GM06990 (cell line): ENCODE measurements at regions not wholly inside any gene's neighbourhood (a gene's known extent, or its start where the extent isn't known, plus 50 kb on each side); places are given as distances from the start of the nearest gene placed in this dataset.
A peak's percentile ranks its signal among the peaks of the same experiment; 100 is the strongest.
"Not testable (repeated sequence)": the region's sequence is repeated elsewhere in the genome, so short reads cannot be mapped to it uniquely, and the experiment has no call there.

Experiments
- DNase-seq: peaks from one replicate; pipeline ENCODE4 v3.0.0-alpha.2; 2011; ENCODE audit not compliant: insufficient read length; ENCODE audit errors: extremely low read depth
- H3K27me3 ChIP-seq: replicated peaks from 2 replicates; pipeline ENCODE4 v1.6.0; 2011; ENCODE audit warnings: low read length; ENCODE audit not compliant: control insufficient read depth, insufficient read depth
- H3K36me3 ChIP-seq: 2 replicates; pipeline ENCODE4 v1.5.1; 2011; ENCODE audit warnings: low read length; ENCODE audit not compliant: control insufficient read depth, insufficient read depth
- H3K4me3 ChIP-seq: replicated peaks from 2 replicates; pipeline ENCODE4 v1.5.1; 2011; ENCODE audit warnings: low read depth, mild to moderate bottlenecking, control low read depth, low read length
- TF ChIP-seq, protein P1 (sequence below): IDR thresholded peaks from 2 replicates; pipeline ENCODE4 v1.5.1; 2011; ENCODE audit warnings: low read length, control low read depth, mild to moderate bottlenecking, inconsistent platforms; ENCODE audit not compliant: insufficient read depth, poor library complexity, severe bottlenecking

DNA sequence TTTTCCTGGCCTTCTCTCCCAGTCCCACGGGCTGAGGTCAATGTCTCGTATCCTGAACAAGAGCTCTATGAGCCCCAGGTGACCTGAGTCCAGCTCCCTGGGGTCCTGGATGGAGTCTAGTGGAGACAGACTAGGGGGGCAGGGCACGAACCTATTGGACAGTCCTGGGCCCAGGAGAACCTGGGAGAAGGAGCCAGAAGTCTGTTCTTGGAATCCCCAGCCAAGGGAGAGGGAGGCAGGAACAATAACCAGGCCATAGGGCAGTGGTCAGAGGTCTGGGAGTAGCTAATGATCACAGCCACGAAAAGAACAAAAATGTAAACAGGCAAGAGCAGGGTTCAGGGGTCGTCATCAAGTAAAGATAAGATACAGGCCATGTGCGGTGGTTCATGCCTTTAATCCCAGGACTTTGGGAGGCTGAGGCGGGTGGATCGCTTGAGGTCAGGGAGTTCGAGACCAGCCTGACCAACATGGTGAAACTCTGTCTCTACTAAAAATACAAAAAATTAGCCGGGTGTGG lies 60.8 kb downstream of the COPRS start:
- Histone ChIP-seq H3K4me3 (no peak overlapping the region), H3K27me3 (no peaks in the 10 kb centered on the region), H3K36me3 (no peaks in the 10 kb centered on the region)
- no peak for DNase-seq
- TF ChIP-seq, protein P1, sequence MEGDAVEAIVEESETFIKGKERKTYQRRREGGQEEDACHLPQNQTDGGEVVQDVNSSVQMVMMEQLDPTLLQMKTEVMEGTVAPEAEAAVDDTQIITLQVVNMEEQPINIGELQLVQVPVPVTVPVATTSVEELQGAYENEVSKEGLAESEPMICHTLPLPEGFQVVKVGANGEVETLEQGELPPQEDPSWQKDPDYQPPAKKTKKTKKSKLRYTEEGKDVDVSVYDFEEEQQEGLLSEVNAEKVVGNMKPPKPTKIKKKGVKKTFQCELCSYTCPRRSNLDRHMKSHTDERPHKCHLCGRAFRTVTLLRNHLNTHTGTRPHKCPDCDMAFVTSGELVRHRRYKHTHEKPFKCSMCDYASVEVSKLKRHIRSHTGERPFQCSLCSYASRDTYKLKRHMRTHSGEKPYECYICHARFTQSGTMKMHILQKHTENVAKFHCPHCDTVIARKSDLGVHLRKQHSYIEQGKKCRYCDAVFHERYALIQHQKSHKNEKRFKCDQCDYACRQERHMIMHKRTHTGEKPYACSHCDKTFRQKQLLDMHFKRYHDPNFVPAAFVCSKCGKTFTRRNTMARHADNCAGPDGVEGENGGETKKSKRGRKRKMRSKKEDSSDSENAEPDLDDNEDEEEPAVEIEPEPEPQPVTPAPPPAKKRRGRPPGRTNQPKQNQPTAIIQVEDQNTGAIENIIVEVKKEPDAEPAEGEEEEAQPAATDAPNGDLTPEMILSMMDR = no peak

DNA sequence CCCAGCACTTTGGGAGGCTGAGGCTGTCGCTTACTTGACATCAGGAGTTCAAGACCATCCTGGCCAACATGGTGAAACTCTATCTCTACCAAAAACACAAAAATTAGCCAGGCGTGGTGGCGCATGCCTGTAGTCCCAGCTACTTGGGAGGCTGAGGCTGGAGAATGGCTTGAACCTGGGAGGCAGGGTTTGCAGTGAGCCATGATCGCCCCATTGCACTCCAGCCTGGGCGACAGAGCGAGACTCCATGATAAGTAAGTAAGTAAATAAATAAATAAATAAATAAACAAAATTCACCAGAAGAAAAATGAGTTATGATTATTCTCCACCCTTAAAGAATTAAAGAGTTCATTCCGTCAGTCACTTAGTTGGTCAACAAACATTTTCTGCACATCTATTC lies 63.1 kb downstream of the COPRS start:
- H3K27me3 ChIP-seq, DNase-seq, H3K4me3 ChIP-seq, H3K36me3 ChIP-seq: not testable (repeated sequence)

DNA sequence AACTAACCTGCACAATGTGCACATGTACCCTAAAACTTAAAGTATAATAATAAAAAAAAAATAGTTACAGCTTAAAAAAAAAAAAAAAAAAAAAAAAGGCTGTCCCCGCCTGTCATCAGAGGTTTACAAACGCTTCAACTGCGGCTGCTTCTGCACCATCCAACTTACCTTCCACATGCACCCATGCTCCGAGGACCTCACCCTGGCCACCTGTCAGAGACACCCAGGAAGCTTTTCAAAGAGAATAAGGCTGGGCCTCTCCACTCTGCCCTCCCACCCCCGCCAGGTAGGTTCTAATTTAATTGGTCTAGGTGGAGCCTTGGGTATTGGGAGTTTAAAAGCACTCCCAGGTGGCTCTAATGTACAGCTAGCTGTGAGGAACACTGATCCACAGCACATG lies 64.9 kb downstream of the COPRS start:
- Histone ChIP-seq H3K4me3 (no peak overlapping the region), H3K27me3 (no peaks in the 10 kb centered on the region), H3K36me3 (no peaks in the 10 kb centered on the region)
- no peak for DNase-seq
- TF ChIP-seq, protein P1 = no peak

DNA sequence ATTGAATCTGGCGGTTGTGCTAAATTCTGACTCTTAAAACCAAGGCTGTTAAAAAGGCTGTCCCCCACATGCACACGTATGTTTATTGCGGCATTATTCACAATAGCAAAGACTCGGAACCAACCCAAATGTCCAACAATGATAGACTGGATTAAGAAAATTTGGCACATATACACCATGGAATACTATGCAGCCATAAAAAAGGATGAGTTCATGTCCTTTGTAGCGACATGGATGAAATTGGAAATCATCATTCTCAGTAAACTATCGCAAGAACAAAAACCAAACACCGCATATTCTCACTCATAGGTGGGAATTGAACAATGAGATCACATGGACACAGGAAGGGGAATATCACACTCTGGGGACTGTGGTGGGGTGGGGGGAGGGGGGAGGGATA lies 65.4 kb downstream of the COPRS start:
- not testable (repeated sequence) for H3K4me3 ChIP-seq, H3K27me3 ChIP-seq, DNase-seq, H3K36me3 ChIP-seq

DNA sequence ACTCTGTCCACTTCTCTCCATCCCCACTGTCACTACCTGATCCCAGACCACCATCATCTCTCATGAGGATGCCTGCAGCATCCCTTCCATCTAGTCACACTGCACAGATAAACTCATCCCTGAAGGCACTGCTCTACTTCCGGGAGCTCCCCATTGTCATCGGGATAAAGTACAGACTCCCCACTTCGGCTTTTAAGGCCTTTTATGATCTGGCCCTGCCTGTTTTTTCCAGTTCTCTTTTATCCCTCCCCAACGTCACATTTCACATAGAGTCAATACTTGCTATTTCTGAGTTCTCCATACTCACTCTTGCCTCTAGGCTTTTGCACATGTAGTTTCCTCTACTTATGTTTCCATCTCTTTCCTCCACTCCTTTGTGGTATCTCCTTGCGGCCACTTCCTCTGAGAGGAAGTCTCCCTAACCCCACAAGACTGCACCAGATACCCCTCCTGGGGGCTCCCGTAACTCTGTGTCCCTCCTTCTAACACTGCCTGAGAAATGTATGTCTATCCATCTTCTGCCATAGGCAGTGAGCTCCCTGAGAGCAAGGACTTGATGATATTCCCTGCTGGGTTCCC lies 66.9 kb downstream of the COPRS start:
- no peak for DNase-seq
- no peak overlapping the region for H3K4me3 ChIP-seq
- no peaks in the 10 kb centered on the region for H3K36me3 ChIP-seq
- TF ChIP-seq, protein P1 = no peak
- no peaks in the 10 kb centered on the region for H3K27me3 ChIP-seq

DNA sequence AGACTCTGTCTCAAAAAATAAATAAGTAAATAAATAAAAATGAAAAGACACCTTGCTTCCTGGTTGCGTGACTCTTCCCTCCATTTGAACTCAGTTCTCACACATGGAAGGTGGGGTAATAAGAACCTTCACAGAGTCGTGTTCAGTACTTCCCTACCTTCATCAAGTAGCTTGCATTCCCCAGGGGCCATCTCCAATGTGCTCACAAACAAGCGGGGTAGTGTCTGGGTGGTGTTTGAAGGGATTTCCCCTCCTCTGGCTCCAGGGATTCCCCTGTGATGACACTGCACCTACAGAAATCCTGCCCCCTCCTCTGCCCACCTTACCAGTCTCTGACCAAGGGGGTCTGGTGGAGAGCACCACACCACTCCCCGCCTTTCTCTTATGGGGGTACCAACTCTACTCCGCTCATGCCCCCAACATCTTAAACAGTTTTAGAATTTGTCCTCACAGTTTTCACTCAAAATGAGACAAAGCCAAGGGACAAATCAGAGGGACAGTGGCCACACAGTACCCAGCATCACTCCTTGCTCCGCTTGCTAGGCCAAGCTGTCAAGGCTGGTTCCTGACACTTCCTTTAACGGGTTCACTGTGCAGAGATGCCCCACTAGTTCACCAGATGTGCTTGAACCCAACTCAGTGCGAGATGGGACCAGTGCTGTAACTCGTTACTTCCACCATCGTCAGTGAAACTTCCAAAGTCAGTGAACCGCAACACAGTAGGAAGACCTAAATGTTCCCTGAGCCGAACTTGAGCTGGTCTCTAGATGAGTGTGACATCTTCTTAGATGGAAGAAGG lies 69.1 kb downstream of the COPRS start:
- DNase-seq = peak; percentile 15
- H3K27me3 ChIP-seq = no peaks in the 10 kb centered on the region
- TF ChIP-seq, protein P1 = no peak
- H3K4me3 ChIP-seq = no peak overlapping the region
- H3K36me3 ChIP-seq = no peaks in the 10 kb centered on the region

DNA sequence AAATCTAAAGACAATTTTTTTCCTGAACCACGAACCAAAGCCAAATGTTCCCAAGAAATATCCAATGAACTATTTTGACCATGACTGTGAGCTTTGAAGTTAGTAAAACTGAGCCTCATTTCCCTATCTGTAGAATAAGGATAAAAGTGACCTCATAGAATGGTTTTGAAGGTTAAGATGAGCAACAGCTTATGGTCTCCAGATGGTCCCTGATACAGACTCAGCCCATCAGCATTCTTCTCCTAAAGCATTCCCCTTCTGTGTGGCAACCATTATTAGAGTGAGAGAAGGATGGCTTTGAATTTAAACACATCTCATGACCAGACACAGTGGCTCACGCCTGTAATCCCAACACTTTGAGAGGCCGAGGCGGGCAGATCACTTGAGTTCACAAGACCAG lies 70.1 kb downstream of the COPRS start:
- H3K4me3 ChIP-seq = no peak overlapping the region
- TF ChIP-seq, protein P1 = no peak
- no peaks in the 10 kb centered on the region for H3K36me3 ChIP-seq
- H3K27me3 ChIP-seq = no peaks in the 10 kb centered on the region
- DNase-seq = no peak
